ENCODE measurements at regions not wholly inside any gene's neighbourhood (a gene's known extent, or its start where the extent isn't known, plus 50 kb on each side); places are given as distances from the start of the nearest gene placed in this dataset.
A peak's percentile ranks its signal among the peaks of the same experiment; 100 is the strongest.

DNA sequence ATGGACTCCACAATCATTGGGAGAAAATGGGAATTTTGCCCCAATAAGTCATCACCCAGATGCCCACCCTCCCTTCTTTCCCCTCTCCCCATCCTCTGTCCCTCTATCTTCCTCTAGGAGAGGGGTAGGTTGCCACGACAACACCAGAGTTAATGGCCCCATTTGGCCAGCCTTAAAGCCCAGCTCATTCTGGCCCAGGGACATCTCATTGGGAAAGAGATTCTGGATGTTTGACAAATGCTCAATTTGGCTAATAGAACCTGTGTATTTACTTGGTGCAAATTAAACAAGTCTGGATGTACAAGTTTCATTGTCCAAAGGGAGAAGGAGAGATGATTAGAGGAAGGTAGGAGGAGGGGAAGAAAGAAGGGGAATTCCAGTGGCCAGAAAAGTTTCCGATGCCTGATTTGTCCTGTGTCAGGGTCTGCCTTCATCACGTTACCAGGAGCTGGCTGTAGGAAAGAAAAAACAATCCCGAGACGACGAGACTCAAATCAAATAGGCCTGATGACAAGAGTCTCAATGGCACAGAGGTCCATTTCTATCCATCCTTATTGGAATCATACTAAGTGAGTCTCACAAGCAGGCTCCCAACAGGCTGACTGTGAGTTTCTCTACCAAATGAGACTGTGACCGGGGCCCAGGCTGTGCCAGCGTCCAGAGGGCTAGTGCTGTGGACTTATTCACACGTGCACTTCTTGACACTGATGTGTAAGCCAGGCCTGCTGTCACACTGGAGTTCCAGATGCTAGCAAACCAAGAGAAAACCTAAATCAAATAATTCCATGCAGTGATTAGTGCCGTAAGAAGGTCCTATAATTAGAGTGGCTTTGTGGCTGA, 265.2 kb upstream of the APCDD1 start (continued):
- TF ChIP-seq, protein P1, sequence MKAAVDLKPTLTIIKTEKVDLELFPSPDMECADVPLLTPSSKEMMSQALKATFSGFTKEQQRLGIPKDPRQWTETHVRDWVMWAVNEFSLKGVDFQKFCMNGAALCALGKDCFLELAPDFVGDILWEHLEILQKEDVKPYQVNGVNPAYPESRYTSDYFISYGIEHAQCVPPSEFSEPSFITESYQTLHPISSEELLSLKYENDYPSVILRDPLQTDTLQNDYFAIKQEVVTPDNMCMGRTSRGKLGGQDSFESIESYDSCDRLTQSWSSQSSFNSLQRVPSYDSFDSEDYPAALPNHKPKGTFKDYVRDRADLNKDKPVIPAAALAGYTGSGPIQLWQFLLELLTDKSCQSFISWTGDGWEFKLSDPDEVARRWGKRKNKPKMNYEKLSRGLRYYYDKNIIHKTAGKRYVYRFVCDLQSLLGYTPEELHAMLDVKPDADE (IDR thresholded peaks at IDR 0.05), result no peak
- TF ChIP-seq POLR2AphosphoS5 (IDR thresholded peaks at IDR 0.05; ENCODE audit: low read depth) (no peak), NANOG (IDR thresholded peaks at IDR 0.05; ENCODE audit: borderline replicate concordance) (no peak)
- TF ChIP-seq, protein P2, sequence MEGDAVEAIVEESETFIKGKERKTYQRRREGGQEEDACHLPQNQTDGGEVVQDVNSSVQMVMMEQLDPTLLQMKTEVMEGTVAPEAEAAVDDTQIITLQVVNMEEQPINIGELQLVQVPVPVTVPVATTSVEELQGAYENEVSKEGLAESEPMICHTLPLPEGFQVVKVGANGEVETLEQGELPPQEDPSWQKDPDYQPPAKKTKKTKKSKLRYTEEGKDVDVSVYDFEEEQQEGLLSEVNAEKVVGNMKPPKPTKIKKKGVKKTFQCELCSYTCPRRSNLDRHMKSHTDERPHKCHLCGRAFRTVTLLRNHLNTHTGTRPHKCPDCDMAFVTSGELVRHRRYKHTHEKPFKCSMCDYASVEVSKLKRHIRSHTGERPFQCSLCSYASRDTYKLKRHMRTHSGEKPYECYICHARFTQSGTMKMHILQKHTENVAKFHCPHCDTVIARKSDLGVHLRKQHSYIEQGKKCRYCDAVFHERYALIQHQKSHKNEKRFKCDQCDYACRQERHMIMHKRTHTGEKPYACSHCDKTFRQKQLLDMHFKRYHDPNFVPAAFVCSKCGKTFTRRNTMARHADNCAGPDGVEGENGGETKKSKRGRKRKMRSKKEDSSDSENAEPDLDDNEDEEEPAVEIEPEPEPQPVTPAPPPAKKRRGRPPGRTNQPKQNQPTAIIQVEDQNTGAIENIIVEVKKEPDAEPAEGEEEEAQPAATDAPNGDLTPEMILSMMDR (conservative IDR thresholded peaks at IDR 0.05; ENCODE audit: low read depth in 2 of 2), result no peak
- TF ChIP-seq, protein P3, sequence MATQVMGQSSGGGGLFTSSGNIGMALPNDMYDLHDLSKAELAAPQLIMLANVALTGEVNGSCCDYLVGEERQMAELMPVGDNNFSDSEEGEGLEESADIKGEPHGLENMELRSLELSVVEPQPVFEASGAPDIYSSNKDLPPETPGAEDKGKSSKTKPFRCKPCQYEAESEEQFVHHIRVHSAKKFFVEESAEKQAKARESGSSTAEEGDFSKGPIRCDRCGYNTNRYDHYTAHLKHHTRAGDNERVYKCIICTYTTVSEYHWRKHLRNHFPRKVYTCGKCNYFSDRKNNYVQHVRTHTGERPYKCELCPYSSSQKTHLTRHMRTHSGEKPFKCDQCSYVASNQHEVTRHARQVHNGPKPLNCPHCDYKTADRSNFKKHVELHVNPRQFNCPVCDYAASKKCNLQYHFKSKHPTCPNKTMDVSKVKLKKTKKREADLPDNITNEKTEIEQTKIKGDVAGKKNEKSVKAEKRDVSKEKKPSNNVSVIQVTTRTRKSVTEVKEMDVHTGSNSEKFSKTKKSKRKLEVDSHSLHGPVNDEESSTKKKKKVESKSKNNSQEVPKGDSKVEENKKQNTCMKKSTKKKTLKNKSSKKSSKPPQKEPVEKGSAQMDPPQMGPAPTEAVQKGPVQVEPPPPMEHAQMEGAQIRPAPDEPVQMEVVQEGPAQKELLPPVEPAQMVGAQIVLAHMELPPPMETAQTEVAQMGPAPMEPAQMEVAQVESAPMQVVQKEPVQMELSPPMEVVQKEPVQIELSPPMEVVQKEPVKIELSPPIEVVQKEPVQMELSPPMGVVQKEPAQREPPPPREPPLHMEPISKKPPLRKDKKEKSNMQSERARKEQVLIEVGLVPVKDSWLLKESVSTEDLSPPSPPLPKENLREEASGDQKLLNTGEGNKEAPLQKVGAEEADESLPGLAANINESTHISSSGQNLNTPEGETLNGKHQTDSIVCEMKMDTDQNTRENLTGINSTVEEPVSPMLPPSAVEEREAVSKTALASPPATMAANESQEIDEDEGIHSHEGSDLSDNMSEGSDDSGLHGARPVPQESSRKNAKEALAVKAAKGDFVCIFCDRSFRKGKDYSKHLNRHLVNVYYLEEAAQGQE (IDR thresholded peaks at IDR 0.05; ENCODE audit: unreplicated experiment), result no peak

DNA sequence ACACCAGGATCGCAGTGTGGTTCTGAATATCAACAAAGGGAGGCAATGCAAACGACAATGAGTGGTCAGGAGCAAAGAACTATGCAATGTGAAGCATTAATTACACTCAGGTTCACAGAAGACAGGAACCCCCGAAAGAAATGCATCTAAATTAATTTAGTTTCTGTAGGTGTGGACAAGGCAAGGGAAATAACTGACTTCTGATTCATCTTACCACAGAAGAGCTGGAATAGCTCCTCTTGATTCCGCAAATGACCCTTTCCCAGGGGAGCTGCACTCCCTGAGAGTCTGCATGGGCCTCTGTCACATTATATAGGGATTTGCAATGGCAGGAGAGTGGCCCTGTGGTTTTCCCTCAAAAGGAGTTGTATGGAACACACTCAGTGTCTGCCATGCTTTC, 263.9 kb upstream of the APCDD1 start:
- no peak for ATAC-seq
- no peaks in the 10 kb centered on the region for H3K27me3 ChIP-seq (ENCODE audit: insufficient read depth)
- H3K27me3 Mint-ChIP-seq (ENCODE audit: insufficient read depth, low read depth, poor library complexity), result peaks cover 2% of the 10 kb centered on the region
- H3K27ac Mint-ChIP-seq, result no peak overlapping the region
- TF ChIP-seq POLR2AphosphoS5 (IDR thresholded peaks at IDR 0.05; ENCODE audit: low read depth), result no peak
- no peak for TF ChIP-seq JUNB (IDR thresholded peaks at IDR 0.05; ENCODE audit: unreplicated experiment)
- TF ChIP-seq, protein P3 (IDR thresholded peaks at IDR 0.05; ENCODE audit: unreplicated experiment), result no peak
- no peak for TF ChIP-seq CREB1 (CRISPR knock-in tag; IDR thresholded peaks at IDR 0.05; ENCODE audit: low read depth)
- no peak for TF ChIP-seq NANOG (IDR thresholded peaks at IDR 0.05; ENCODE audit: borderline replicate concordance)
- no peaks in the 10 kb centered on the region; the same call in 1 of the 3 replicates for H3K9me3 Mint-ChIP-seq
- H4K20me1 ChIP-seq (replicated peaks; ENCODE audit: insufficient read depth), result no peaks in the 10 kb centered on the region
- no peaks in the 10 kb centered on the region for H3K36me3 Mint-ChIP-seq (ENCODE audit: low read depth)
- H3K4me1 Mint-ChIP-seq, result no peaks in the 10 kb centered on the region
- H3K36me3 ChIP-seq (ENCODE audit: insufficient read depth), result no peaks in the 10 kb centered on the region
- no peaks in the 10 kb centered on the region for H3F3A ChIP-seq (replicated peaks; ENCODE audit: low read depth)
- H3K4me3 Mint-ChIP-seq, result no peak overlapping the region
- no peak overlapping the region for H3K4me3 ChIP-seq
- H3K4me1 ChIP-seq (ENCODE audit: insufficient read depth), result no peaks in the 10 kb centered on the region
- H3K27ac ChIP-seq (ENCODE audit: low read depth), result no peak overlapping the region
- no peaks in the 10 kb centered on the region for H3K79me2 ChIP-seq (replicated peaks; ENCODE audit: insufficient read depth)
- no peak for DNase-seq (ENCODE audit: low spot score)
- H3K4me2 ChIP-seq, result no peak overlapping the region
- H3K9me2 ChIP-seq (ENCODE audit: insufficient read depth), result peaks cover 6% of the 10 kb centered on the region; the same call in 1 of the 2 replicates
- peak overlapping the region; percentile 47; the same call in 1 of the 2 replicates for H2AFZ ChIP-seq
